ENCODE measurements at regions not wholly inside any gene's neighbourhood (a gene's known extent, or its start where the extent isn't known, plus 50 kb on each side); places are given as distances from the start of the nearest gene placed in this dataset.

DNA sequence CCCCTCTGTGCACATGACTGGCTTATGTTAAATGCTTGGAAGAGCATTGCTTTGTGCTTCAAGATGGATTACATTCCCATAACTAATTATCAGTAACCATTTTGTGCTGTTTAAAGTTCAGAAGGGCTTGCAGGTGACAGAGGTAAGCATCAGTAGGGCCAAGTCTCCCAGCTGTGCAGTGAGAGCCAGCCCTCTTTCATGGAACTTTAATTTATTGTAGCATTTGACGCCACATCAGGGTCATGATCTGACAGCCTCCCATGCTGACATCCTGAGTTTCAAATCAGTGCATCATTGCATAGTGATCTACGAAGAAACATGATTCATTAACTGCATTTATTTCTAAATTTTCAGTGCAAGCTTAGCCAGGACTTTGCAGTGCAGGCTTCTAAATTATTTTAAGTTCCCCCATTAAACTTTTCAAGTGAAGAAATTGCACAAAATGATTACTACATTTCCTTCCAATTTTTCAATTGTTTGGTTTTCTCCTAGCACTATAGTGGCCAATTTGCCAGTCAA is 380.9 kb downstream of the UTRN start:
- no peak for TF ChIP-seq RAD21 (IDR thresholded peaks at IDR 0.05; ENCODE audit: low read depth)
- TF ChIP-seq NFIC (IDR thresholded peaks at IDR 0.05) = no peak
- TF ChIP-seq TAF1 (IDR thresholded peaks at IDR 0.05; ENCODE audit: low read depth) = no peak
- TF ChIP-seq ZBTB7A (IDR thresholded peaks at IDR 0.05; ENCODE audit: low read depth) = no peak
- no peak for TF ChIP-seq CEBPB (IDR thresholded peaks at IDR 0.05)
- no peak for TF ChIP-seq TCF12 (IDR thresholded peaks at IDR 0.05; ENCODE audit: low read depth)
- TF ChIP-seq TEAD4 (IDR thresholded peaks at IDR 0.05) = no peak
